ENCODE measurements at regions not wholly inside any gene's neighbourhood (a gene's known extent, or its start where the extent isn't known, plus 50 kb on each side); places are given as distances from the start of the nearest gene placed in this dataset.

DNA sequence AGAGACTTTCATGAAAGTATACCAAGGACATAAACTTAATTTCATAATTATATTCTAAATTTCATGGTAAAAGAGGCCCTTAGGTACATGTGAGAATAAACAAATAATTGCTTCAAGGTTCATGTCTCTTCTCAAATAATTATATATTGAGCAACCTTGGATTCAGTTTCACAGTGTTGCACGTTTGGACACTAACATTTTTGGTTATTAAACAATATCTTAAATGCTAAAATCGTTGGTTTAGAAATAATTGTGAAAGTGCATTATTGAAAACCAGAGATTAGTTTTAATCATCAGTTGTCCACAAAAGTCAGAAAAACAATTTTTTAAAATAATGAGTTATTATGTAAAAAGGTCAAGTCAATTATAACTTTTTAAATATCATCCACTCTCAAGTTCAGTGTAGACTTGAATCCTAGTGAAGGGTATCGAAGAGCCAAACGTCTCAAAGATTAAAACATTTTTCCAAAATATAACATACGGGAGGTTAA, 227.1 kb upstream of the DEFB112 start:
- TF ChIP-seq EZH2 (IDR thresholded peaks at IDR 0.05; ENCODE audit: borderline replicate concordance, low read length) = no peak
- TF ChIP-seq, protein P1, sequence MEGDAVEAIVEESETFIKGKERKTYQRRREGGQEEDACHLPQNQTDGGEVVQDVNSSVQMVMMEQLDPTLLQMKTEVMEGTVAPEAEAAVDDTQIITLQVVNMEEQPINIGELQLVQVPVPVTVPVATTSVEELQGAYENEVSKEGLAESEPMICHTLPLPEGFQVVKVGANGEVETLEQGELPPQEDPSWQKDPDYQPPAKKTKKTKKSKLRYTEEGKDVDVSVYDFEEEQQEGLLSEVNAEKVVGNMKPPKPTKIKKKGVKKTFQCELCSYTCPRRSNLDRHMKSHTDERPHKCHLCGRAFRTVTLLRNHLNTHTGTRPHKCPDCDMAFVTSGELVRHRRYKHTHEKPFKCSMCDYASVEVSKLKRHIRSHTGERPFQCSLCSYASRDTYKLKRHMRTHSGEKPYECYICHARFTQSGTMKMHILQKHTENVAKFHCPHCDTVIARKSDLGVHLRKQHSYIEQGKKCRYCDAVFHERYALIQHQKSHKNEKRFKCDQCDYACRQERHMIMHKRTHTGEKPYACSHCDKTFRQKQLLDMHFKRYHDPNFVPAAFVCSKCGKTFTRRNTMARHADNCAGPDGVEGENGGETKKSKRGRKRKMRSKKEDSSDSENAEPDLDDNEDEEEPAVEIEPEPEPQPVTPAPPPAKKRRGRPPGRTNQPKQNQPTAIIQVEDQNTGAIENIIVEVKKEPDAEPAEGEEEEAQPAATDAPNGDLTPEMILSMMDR (conservative IDR thresholded peaks at IDR 0.05 in 1 of 2, IDR thresholded peaks at IDR 0.05 in 1 of 2; ENCODE audit: extremely low read depth in 1 of 2, insufficient read depth in 1 of 2, low read depth in 1 of 2, low read length in 2 of 2) = no peak

Measured in mammary epithelial cell (primary cell).